ENCODE measurements at regions not wholly inside any gene's neighbourhood (a gene's known extent, or its start where the extent isn't known, plus 50 kb on each side); places are given as distances from the start of the nearest gene placed in this dataset.

- DNase-seq (ENCODE audit: low spot score): no peak
These were observed 67.2 kb upstream of the SHISA3 start for GRCh38 chr4:42330002-42330592.

- DNase-seq (ENCODE audit: low spot score): no peak
These were observed 66.2 kb upstream of the SHISA3 start for GRCh38 chr4:42331040-42331439.

GRCh38 chr4:42331914-42332368 lies 65.3 kb upstream of the SHISA3 start:
- no peak for DNase-seq (ENCODE audit: low spot score)

GRCh38 chr4:42339935-42340406 lies 57.3 kb upstream of the SHISA3 start:
- DNase-seq (ENCODE audit: low spot score): no peak

GRCh38 chr4:42341518-42342026 lies 55.7 kb upstream of the SHISA3 start:
- DNase-seq (ENCODE audit: low spot score): no peak

GRCh38 chr4:42342459-42342858 lies 54.8 kb upstream of the SHISA3 start:
- no peak for DNase-seq (ENCODE audit: low spot score)

- no peak for DNase-seq (ENCODE audit: low spot score)
These were observed 53.0 kb upstream of the SHISA3 start for GRCh38 chr4:42344309-42344708.

GRCh38 chr4:42344749-42345148 lies 52.5 kb upstream of the SHISA3 start:
- DNase-seq (ENCODE audit: low spot score): no peak

GRCh38 chr4:42345962-42346544 lies 51.2 kb upstream of the SHISA3 start:
- DNase-seq (ENCODE audit: low spot score): no peak

- DNase-seq (ENCODE audit: low spot score): no peak
These were observed 50.2 kb upstream of the SHISA3 start for GRCh38 chr4:42347076-42347475.
